ENCODE measurements at regions not wholly inside any gene's neighbourhood (a gene's known extent, or its start where the extent isn't known, plus 50 kb on each side); places are given as distances from the start of the nearest gene placed in this dataset.
"Not testable (repeated sequence)": the region's sequence is repeated elsewhere in the genome, so short reads cannot be mapped to it uniquely, and the experiment has no call there.

DNA sequence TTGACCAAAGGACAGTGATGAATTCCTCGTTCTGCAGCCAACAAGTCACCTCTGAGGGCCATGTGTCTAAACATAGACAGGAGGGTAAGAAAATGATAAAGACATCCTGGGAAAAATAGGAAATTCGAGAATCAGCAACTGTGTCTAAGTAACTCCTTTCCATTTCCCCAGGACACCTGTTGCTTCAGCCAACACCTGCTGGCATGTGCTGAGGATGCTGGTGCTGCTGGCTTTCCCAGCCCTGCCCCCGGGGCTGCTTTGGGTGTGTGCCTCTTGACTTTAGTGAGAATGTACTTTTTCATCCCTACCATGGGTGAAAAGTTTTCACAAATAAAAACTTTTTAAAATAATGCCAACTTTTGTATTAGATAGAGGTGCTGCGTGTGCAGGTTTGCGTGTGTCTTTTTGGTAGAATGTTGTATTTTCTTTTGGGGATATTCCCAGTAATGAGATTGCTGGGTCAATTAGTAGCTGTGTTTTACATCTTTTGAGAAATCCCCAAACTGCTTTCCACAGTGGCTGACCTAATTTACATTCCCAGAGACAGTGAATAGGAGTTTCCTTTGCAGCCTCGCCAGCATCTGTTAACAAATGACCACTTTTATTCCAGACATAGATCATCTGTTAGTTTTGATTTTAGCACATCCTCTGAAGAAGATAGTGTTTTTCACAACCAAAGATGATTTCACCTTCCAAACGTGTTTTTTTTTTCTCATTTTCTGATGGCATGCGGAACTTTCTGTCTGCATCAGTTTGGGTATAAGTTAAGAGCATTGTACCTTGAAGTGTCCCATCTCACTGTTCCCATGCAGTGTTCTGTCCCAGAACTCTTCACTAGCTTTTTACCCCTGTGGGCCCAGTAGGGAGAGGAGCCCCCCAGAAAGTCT is 104.2 kb upstream of the ACBD5 start:
- no peak for DNase-seq

DNA sequence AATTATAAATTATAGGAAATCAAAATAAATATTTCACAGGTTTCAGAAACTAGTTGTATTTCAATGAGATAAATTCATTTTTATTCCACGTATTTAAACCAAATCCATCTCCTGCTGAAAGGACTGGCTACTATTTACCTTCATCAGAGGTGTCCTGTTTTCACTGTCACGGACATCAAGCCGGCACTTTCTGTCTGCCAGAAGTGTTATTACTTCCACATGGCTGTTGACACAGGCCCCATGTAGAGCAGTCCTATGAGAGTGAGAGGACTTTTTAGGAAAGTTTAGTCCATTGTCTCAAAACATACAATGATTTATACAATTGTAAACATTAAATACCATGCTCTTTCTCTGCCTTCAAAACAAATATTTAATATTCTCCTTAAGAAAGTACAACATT is 100.4 kb upstream of the ACBD5 start:
- no peak for DNase-seq

DNA sequence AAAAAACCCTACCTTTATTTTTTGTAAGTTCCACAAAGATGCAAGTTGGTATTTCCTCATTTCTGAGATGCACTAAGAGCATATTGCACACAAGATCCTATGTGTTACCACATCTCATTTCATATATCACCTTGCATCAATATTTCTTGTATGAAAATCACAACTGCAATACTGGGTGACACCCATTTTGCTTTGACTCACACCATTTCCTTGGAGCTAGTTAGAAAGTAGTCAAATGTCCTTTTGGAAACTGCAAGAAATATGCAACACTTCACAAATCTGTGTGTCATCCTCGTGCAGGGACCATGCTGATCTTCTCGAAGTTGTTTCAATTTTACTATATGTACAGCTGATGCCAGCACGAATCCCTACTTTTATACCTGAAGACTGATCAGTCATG is 94.6 kb upstream of the ACBD5 start:
- not testable (repeated sequence) for DNase-seq

DNA sequence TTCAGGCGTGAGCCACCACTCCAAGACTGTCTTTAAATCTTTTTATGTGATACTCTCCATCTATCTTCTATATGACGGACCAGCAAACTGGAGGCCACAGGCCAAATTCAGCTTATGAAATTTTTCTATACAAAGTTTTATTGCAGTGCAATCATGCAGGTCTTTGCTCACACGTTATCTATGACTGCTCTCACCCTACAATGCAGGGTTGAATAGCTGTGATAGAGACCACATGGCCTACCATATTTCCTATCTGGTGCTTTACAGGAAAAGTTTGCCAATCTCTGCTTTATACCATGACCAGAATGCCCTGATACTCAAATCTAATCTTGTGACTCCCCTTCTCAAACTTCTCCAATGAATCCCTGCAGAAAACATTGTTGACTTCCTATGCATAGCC is 89.5 kb upstream of the ACBD5 start:
- DNase-seq = no peak

DNA sequence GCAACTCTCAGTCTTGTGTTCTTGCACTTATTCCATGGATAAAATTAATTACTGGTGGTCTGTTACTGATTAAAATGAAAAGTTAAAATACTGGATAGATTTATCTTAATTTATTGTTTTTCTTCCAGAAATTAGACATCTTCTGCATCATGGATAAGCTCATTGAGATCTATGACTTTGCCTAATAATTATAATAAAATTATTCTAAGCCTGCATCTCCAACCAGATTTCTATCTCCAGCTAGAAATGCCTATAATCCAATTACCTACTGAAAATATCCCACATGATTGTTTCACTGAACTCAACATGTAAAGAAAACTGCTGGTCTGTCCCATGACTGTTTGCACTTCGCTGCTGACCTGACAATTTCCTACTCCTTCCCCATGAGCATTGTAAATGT is 88.3 kb upstream of the ACBD5 start:
- DNase-seq = no peak

DNA sequence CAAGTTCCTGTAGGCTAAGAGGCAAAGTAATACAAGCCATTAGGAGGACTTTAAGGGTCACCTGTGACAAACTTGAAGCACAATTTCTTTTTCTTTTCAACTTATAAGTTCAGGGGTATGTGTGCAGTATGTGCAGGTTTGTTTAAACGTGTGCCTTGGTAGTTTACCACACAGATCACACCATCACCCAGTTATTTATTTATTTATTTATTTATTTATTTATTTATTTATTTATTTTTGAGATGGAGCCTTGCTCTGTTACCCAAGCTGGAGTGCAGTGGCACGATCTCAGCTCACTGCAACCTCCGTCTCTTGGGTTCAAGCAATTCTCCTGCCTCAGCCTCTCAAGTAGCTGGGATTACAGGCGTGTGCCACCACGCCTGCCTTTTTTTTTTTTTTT is 86.2 kb upstream of the ACBD5 start:
- not testable (repeated sequence) for DNase-seq

DNA sequence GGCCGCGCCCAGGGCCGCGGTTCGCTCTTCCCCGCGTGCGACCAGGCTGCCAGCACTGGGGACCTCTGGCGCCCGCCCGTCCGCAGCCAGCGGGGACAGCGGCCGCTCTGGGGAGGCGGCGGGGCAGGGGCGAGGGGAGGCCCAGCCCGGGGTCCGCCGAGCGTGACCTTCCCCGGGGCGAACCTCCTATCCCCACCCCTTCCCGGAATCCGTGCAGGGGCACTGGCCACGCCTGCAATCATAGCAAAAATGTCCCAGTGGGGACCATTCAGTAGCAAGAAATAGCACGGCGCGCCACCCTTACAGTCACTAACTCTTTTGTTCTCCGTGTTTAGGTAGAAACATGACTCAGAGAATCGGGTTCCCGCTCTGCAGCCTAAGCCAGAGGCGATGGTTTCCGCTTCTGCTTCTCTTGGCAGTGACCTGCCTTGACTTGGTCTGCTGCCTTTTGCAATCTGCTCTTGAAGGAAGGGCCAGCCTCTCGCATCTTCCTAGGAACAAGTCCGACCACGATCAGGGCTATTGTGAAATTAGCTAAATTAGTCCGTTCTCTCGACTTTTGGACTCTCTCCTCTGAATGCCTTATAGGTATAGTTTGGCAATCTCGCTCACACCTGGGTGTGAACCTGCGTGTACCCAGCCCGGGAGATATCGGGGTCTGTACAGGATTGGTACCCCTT is 79.3 kb upstream of the ACBD5 start:
- no peak for DNase-seq

DNA sequence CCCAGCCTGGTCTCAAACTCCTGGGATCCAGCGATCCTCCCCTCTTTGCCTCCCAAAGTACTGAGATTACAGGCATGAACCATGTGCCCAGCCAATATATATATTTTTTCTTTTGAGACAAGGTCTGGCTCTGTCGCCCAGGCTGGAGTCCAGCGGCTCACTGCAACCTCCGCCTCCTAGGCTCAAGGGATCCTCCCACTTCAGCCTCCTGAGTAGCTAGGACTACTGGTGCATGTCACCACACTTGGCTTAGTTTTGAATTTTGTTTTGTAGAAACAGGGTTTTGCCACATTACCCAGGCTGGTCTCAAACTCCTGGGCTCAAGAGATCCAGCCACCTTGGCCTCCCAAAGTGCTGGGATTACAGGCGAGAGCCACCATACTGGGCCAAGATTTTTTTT is 78.5 kb upstream of the ACBD5 start:
- not testable (repeated sequence) for DNase-seq

DNA sequence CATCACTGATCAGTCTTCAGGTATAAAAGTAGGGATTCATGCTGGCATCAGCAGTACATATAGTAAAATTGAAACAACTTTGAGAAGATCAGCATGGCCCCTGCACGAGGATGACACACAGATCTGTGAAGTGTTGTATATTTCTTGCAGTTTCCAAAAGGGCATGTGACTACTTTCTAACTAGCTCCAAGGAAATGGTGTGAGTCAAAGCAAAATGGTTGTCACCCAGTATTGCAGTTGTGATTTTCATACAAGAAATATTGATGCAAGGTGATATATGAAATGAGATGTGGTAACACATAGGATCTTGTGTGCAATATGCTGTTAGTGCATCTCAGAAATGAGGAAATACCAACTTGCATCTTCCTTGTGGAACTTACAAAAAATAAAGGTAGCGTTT is 74.5 kb upstream of the ACBD5 start:
- DNase-seq = not testable (repeated sequence)

DNA sequence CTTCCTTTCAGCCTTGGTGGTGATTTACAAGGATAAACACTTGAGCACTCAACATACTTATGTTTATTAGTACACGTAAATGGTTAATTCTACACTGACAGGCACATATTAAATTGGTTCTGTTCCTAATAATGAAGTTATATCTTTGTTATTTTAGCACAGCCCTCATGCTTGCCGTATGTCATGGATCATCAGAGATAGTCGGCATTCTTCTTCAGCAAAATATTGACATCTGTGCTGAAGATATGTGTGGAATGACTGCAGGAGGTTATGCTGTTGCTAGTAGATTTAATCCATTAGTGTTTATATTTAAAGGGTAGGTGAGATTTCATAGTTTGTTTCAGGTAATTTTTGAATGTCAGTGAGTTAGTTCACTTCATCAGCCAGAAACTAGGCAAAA is 73.0 kb upstream of the ACBD5 start:
- not testable (repeated sequence) for DNase-seq

DNA sequence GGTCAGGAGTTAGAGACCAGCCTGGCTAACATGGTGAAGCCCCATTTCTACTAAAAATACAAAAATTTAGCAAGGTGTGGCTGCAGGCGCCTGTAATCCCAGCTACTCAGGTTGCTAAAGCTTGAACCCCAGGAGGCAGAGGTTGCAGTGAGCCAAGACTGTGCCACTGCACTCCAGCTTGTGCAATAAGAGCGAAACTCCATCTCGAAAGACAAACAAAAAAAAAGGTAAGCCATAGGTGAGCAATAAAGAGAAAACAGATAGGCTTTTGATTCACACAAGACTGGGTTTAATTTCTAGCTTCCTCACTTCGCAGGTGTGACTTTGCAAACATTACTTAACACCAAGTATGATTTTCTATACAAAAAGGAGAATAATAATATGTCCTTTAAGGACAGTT is 72.3 kb upstream of the ACBD5 start:
- DNase-seq = no peak

DNA sequence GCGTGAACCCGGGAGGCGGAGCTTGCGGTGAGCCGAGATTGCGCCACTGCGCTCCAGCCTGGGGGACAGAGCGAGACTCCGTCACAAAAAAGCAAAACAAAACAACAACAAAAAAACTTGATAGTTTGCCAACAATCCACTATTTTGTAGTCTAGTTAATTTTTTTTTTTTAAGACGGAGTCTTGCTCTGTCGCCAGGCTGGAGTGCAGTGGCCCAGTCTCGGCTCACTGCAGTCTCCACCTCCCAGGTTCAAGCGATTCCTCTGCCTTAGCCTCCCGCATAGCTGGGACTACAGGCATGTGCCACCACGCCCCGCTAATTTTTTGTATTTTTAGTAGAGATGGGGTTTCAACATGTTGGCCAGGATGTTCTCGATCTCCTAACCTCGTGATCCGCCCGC is 71.2 kb upstream of the ACBD5 start:
- not testable (repeated sequence) for DNase-seq

DNA sequence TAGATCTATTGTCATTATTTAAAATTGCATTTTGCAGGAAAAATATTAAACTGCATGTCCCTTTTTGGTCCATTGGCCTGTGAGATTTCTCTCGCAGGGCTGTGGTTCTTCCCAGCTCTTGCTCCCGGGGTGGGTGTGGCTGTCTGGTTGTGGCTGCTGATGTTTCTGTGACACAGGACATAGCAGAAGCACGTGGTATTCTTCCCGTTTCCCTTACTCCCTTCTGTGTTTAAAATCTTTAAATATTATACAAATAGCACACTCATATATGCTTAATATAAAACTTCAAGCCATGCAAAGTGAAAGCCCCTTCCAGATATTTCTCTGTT is 57.9 kb upstream of the ACBD5 start:
- not testable (repeated sequence) for DNase-seq

DNA sequence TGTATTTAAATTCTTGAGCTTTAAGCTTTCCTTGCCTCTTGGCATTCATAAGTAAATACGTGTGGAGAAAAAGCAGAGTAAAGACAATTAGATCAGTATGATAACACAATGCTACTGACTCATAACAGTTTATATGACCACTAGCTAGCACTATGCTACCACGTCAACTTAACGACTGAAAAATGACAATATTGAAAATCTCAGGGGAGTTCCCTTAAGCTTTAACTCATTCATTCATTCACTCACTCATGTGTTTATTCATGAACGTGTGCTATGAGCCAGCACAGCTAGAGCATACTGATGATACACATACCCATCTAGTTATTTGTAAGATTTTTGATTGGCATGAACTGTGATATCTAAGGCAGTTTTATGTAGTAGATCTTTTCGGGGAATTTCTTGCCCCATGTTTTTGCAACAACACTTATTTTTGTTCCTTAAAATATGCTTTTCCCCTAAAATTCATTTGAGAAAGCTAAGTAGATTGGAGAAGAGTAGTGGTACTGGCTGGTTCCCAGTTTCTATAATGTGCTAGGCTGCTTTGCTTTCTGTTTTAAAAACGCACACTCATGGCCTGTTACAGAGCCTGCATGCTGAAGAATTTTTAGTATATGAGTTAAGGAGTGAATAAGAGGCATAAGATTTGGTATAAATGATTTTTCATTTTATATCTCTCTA is 57.4 kb upstream of the ACBD5 start:
- no peak for DNase-seq

DNA sequence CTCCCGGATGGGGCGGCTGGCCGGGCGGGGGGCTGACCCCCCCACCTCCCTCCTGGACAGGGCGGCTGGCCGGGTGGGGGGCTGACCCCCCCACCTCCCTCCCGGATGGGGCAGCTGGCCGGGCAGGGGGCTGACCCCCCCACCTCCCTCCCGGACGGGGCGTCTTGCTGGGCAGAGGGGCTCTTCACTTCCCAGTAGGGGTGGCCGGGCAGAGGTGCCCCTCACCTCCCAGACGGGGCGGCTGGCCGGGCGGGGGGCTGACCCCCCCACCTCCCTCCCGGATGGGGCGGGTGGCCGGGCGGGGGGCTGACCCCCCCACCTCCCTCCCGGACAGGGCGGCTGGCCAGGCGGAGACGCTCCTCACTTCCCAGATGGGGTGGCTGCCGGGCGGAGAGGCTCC is 55.7 kb upstream of the ACBD5 start:
- DNase-seq = not testable (repeated sequence)

DNA sequence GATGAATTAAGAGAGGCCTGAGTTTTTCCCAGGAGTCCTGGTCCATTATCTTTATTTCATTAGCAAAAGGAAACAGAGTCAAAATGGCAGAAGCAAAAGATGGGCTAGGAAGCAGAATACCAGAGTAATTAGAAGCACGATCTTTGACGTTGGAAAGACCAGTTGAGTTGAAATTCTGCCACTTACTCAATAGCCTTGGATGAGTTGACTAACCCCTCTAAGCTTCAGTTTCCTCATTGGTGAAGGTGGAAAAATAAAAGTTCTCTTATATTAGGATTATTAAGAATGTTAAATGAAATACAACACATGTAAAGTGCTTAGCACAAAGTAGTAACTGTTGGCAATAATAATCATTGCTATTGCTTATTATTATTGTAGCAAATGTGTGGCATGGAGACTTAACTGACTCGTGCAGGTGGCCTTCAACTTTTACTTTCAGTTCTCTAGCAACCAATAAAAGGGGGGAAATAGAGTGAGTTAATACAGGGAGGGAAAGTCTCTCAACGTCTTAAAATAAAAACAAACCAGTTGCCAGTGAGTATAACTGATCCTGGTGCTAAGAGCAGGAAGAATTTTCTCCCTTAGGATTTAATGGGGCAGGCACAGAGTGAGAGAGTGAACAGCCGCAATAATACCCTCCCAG is 50.8 kb upstream of the ACBD5 start:
- not testable (repeated sequence) for DNase-seq

All from NCI-H82 (cell line).